WTC11 (cell line): ENCODE measurements at regions not wholly inside any gene's neighbourhood (a gene's known extent, or its start where the extent isn't known, plus 50 kb on each side); places are given as distances from the start of the nearest gene placed in this dataset.

Experiments
- ATF2 ChIP-seq: sonication (generic); formaldehyde crosslinking; IDR thresholded peaks from 2 replicates; pipeline ENCODE4 v1.8.1; 2022; ENCODE audit warnings: low read depth, missing genetic modification reagents, borderline replicate concordance
- CTCF ChIP-seq: fragments of 200-600 bp; IDR thresholded peaks from 2 replicates; pipeline ENCODE4 v1.8.0; 2022; ENCODE audit warnings: antibody characterized with exemption
- GTF2I ChIP-seq: fragments of 250-450 bp; sonication (Bioruptor Pico); conservative IDR thresholded peaks from 2 replicates; pipeline ENCODE4 v1.4.0; 2021; ENCODE audit warnings: mild to moderate bottlenecking
- HMGXB4 ChIP-seq: sonication (generic); formaldehyde crosslinking; IDR thresholded peaks from 2 replicates; pipeline ENCODE4 v1.8.1; 2023; ENCODE audit warnings: mild to moderate bottlenecking, moderate library complexity, missing genetic modification reagents
- JUN ChIP-seq: sonication (generic); formaldehyde crosslinking; IDR thresholded peaks from 2 replicates; pipeline ENCODE4 v1.8.0; 2023; ENCODE audit warnings: mild to moderate bottlenecking, missing genetic modification reagents
- MLX ChIP-seq: sonication (generic); formaldehyde crosslinking; IDR thresholded peaks from 2 replicates; pipeline ENCODE4 v1.8.1; 2023; ENCODE audit warnings: mild to moderate bottlenecking, missing genetic modification reagents, moderate library complexity
- MYBL2 ChIP-seq: sonication (generic); formaldehyde crosslinking; IDR thresholded peaks from 2 replicates; pipeline ENCODE4 v1.8.1; 2023; ENCODE audit warnings: mild to moderate bottlenecking, moderate library complexity, missing genetic modification reagents
- PRDM15 ChIP-seq: sonication (generic); formaldehyde crosslinking; IDR thresholded peaks from 2 replicates; pipeline ENCODE4 v1.8.0; 2022; ENCODE audit warnings: missing genetic modification reagents
- TP53 ChIP-seq: sonication (generic); formaldehyde crosslinking; IDR thresholded peaks from 2 replicates; pipeline ENCODE4 v1.8.1; 2023; ENCODE audit warnings: mild to moderate bottlenecking, missing genetic modification reagents
- ZNF416 ChIP-seq: fragments of 250-450 bp; sonication (Bioruptor Pico); IDR thresholded peaks from 2 replicates; pipeline ENCODE4 v1.9.0; 2021; ENCODE audit warnings: mild to moderate bottlenecking, inconsistent platforms

GRCh38 chr4:1469607-1470392 lies 63.6 kb upstream of the NKX1-1 start:
- TF ChIP-seq TP53 (CRISPR knock-in tag) (no peak), CTCF (no peak), MLX (CRISPR knock-in tag) (no peak), PRDM15 (no peak), MYBL2 (no peak), HMGXB4 (CRISPR knock-in tag) (no peak), JUN (CRISPR knock-in tag) (no peak), ATF2 (CRISPR knock-in tag) (no peak), ZNF416 (CRISPR knock-in tag) (no peak), GTF2I (CRISPR knock-in tag) (no peak)
